ENCODE measurements at regions not wholly inside any gene's neighbourhood (a gene's known extent, or its start where the extent isn't known, plus 50 kb on each side); places are given as distances from the start of the nearest gene placed in this dataset.

DNA sequence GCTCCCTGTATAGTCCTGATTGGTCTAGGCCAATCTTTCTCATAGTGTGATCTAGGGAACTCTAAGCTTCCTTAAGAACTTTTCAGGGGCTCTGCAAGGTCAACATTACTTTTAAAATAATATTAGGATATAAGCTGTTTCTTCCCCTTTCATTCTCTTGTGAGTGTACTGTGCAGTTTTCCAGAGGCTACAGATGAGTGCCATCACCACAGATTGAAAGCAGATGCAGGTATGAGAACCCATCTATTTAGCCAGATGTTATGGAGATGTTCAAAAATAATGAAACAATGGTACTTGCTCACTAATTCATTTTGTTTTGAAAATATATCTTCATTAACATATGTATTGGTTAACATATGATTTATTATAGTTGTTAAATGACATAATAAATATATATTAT lies 169.2 kb upstream of the SEMA3A start:
- Histone ChIP-seq H3K9me2 (no peaks in the 10 kb centered on the region), H3K4me1 (ENCODE audit: control insufficient read depth in 1 of 2, insufficient read depth in 2 of 2, low read depth in 1 of 2, low read length in 1 of 2) (peaks cover 2 to 4% of the 10 kb centered on the region in 2 experiments; a peak in 1 of 4 replicates), H3K4me3 (ENCODE audit: low read depth in 2 of 2, low read length in 1 of 2) (no peak overlapping the region), H3K27me3 (ENCODE audit: insufficient read depth) (no peaks in the 10 kb centered on the region), H3K79me2 (ENCODE audit: insufficient read depth) (no peaks in the 10 kb centered on the region), H2AFZ (ENCODE audit: low read depth) (no peak overlapping the region), H3K9me3 (no peaks in the 10 kb centered on the region), H4K20me1 (ENCODE audit: insufficient read depth) (no peaks in the 10 kb centered on the region), H3F3A (replicated peaks; ENCODE audit: insufficient read depth) (peaks cover 3% of the 10 kb centered on the region), H3K36me3 (replicated peaks in 1 of 2; ENCODE audit: control insufficient read depth in 1 of 2, insufficient read depth in 2 of 2, low read length in 1 of 2) (no peaks in the 10 kb centered on the region), H3K9ac (no peak overlapping the region), H3K27ac (ENCODE audit: low read depth in 2 of 2, low read length in 1 of 2) (no peak overlapping the region), H3K4me2 (no peak overlapping the region)
- ChIA-PET CTCF (no interaction called here), POLR2A (no interaction called here)
- TF ChIP-seq EZH2phosphoT487 (IDR thresholded peaks at IDR 0.05; ENCODE audit: borderline replicate concordance, low read depth) (no peak), CHD2 (IDR thresholded peaks at IDR 0.05; ENCODE audit: low read length, partially characterized antibody) (no peak), TCF12 (IDR thresholded peaks at IDR 0.05) (peak; percentile 40; the same call in 1 of the 2 replicates)
- TF ChIP-seq, protein P1, sequence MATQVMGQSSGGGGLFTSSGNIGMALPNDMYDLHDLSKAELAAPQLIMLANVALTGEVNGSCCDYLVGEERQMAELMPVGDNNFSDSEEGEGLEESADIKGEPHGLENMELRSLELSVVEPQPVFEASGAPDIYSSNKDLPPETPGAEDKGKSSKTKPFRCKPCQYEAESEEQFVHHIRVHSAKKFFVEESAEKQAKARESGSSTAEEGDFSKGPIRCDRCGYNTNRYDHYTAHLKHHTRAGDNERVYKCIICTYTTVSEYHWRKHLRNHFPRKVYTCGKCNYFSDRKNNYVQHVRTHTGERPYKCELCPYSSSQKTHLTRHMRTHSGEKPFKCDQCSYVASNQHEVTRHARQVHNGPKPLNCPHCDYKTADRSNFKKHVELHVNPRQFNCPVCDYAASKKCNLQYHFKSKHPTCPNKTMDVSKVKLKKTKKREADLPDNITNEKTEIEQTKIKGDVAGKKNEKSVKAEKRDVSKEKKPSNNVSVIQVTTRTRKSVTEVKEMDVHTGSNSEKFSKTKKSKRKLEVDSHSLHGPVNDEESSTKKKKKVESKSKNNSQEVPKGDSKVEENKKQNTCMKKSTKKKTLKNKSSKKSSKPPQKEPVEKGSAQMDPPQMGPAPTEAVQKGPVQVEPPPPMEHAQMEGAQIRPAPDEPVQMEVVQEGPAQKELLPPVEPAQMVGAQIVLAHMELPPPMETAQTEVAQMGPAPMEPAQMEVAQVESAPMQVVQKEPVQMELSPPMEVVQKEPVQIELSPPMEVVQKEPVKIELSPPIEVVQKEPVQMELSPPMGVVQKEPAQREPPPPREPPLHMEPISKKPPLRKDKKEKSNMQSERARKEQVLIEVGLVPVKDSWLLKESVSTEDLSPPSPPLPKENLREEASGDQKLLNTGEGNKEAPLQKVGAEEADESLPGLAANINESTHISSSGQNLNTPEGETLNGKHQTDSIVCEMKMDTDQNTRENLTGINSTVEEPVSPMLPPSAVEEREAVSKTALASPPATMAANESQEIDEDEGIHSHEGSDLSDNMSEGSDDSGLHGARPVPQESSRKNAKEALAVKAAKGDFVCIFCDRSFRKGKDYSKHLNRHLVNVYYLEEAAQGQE (IDR thresholded peaks at IDR 0.05; ENCODE audit: low read depth, low read length), result no peak
- peak; percentile 7 for DNase-seq

DNA sequence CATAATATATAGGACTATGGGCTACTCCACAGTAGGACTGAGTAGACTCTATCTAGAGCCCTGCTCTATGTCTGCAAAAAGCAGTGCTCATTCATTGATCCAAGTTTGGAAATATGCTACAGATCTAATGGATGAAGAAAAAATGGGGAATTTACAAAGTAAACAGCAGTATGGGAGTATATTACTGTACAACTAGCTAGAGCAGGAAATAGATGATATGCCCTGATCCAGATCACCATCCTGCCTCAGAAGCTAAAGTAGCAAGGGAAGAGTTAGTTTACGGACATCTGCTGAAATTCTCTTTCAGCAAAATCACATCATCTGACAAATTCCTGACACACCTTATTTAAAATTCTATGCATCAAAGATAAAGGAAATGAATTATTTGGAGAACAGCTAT lies 168.2 kb upstream of the SEMA3A start:
- ChIA-PET POLR2A (no interaction called here), CTCF (no interaction called here)
- Histone ChIP-seq H3K9me2 (no peaks in the 10 kb centered on the region), H4K20me1 (ENCODE audit: insufficient read depth) (no peaks in the 10 kb centered on the region), H3F3A (replicated peaks; ENCODE audit: insufficient read depth) (peaks cover 3% of the 10 kb centered on the region), H3K79me2 (ENCODE audit: insufficient read depth) (no peaks in the 10 kb centered on the region), H2AFZ (ENCODE audit: low read depth) (no peak overlapping the region), H3K4me1 (ENCODE audit: control insufficient read depth in 1 of 2, insufficient read depth in 2 of 2, low read depth in 1 of 2, low read length in 1 of 2) (peaks cover 2 to 4% of the 10 kb centered on the region in 2 experiments; a peak in 1 of 4 replicates), H3K9me3 (no peaks in the 10 kb centered on the region), H3K4me3 (ENCODE audit: low read depth in 2 of 2, low read length in 1 of 2) (no peak overlapping the region), H3K4me2 (no peak overlapping the region), H3K27me3 (ENCODE audit: insufficient read depth) (no peaks in the 10 kb centered on the region), H3K9ac (no peak overlapping the region), H3K27ac (ENCODE audit: low read depth in 2 of 2, low read length in 1 of 2) (no peak overlapping the region), H3K36me3 (replicated peaks in 1 of 2; ENCODE audit: control insufficient read depth in 1 of 2, insufficient read depth in 2 of 2, low read length in 1 of 2) (no peaks in the 10 kb centered on the region)
- 61% methylated on average over 1 of the region's 1 CpG for WGBS (ENCODE audit: low lambda C conversion rate)
- TF ChIP-seq MEF2A (IDR thresholded peaks at IDR 0.05; ENCODE audit: borderline replicate concordance, low read depth) (no peak), NRF1 (IDR thresholded peaks at IDR 0.05; ENCODE audit: low read depth, low read length) (no peak), FOXJ3 (CRISPR knock-in tag; IDR thresholded peaks at IDR 0.05) (no peak), YY1 (IDR thresholded peaks at IDR 0.05; ENCODE audit: low read depth) (no peak), SIN3A (IDR thresholded peaks at IDR 0.05; ENCODE audit: borderline replicate concordance, low read depth, low read length) (no peak)
- TF ChIP-seq, protein P1 (IDR thresholded peaks at IDR 0.05; ENCODE audit: low read depth, low read length), result no peak
- TF ChIP-seq, protein P2, sequence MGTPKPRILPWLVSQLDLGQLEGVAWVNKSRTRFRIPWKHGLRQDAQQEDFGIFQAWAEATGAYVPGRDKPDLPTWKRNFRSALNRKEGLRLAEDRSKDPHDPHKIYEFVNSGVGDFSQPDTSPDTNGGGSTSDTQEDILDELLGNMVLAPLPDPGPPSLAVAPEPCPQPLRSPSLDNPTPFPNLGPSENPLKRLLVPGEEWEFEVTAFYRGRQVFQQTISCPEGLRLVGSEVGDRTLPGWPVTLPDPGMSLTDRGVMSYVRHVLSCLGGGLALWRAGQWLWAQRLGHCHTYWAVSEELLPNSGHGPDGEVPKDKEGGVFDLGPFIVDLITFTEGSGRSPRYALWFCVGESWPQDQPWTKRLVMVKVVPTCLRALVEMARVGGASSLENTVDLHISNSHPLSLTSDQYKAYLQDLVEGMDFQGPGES (IDR thresholded peaks at IDR 0.05; ENCODE audit: low read depth, low read length), result no peak
- TF ChIP-seq, protein P3, sequence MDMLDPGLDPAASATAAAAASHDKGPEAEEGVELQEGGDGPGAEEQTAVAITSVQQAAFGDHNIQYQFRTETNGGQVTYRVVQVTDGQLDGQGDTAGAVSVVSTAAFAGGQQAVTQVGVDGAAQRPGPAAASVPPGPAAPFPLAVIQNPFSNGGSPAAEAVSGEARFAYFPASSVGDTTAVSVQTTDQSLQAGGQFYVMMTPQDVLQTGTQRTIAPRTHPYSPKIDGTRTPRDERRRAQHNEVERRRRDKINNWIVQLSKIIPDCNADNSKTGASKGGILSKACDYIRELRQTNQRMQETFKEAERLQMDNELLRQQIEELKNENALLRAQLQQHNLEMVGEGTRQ (IDR thresholded peaks at IDR 0.05; ENCODE audit: borderline replicate concordance, low read depth, low read length), result no peak
- no peak for DNase-seq
